Vagina (tissue), 2 donors: ENCODE measurements at regions not wholly inside any gene's neighbourhood (a gene's known extent, or its start where the extent isn't known, plus 50 kb on each side); places are given as distances from the start of the nearest gene placed in this dataset.

Experiments
- CTCF ChIP-seq, 3 experiments: fragments of 450-650 bp in 2 of 3; fragments of 200-600 bp in 1 of 3; sonication (generic) in 1 of 3; IDR thresholded peaks; one replicate each; pipeline ENCODE4 v1.5.1; 2017 to 2019; ENCODE audit warnings: antibody characterized with exemption in 3 of 3, mild to moderate bottlenecking in 2 of 3, moderate library complexity in 2 of 3
- POLR2A ChIP-seq, 2 donors: fragments of 450-650 bp; IDR thresholded peaks; one replicate each; pipeline ENCODE4 v1.6.1; 2017; ENCODE audit warnings: antibody characterized with exemption in 2 of 2, mild to moderate bottlenecking in 2 of 2, moderate library complexity in 2 of 2

DNA sequence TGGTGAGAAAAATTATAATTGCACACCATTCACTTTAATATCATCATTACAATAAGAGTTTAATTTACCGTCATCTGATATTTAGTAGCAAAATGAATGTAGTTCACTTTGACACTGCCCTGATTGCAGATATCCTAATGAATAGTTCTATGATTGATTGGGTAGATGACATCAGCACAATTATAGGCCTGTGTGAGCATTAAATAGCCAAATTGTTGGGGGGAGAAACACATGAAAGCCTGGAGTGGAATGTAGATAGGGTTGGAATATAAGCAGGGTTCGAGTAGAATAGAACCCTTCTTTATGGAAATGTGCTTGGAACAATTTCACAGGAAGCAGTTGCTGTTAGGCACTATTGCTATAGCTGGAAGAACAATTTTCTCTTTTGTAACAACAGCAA, 1526.2 kb downstream of the RPA4 start:
- TF ChIP-seq CTCF (IDR thresholded peaks at IDR 0.05) (no peak), POLR2A (IDR thresholded peaks at IDR 0.05) (no peak)
